Stomach (tissue), 4 donors: ENCODE measurements at regions not wholly inside any gene's neighbourhood (a gene's known extent, or its start where the extent isn't known, plus 50 kb on each side); places are given as distances from the start of the nearest gene placed in this dataset.

ENCODE experiments used
- CTCF ChIP-seq, 7 experiments: fragments of 450-650 bp in 4 of 7; fragments of 200-600 bp in 3 of 7; sonication (generic) in 3 of 7; IDR thresholded peaks; one replicate each; pipeline ENCODE4 v1.5.1; 2016 to 2019; ENCODE audit warnings: antibody characterized with exemption in 7 of 7, control low read depth in 2 of 7, mild to moderate bottlenecking in 1 of 7
- EP300 ChIP-seq: sonication (generic); formaldehyde crosslinking; IDR thresholded peaks from one replicate; pipeline ENCODE4 v1.6.1; 2017; ENCODE audit warnings: antibody characterized with exemption
- POLR2A ChIP-seq, 4 donors: fragments of 450-650 bp; IDR thresholded peaks; one replicate each; pipeline ENCODE4 v1.6.1; 2016; ENCODE audit warnings: antibody characterized with exemption in 4 of 4, control low read depth in 2 of 4, mild to moderate bottlenecking in 1 of 4, moderate library complexity in 1 of 4

DNA sequence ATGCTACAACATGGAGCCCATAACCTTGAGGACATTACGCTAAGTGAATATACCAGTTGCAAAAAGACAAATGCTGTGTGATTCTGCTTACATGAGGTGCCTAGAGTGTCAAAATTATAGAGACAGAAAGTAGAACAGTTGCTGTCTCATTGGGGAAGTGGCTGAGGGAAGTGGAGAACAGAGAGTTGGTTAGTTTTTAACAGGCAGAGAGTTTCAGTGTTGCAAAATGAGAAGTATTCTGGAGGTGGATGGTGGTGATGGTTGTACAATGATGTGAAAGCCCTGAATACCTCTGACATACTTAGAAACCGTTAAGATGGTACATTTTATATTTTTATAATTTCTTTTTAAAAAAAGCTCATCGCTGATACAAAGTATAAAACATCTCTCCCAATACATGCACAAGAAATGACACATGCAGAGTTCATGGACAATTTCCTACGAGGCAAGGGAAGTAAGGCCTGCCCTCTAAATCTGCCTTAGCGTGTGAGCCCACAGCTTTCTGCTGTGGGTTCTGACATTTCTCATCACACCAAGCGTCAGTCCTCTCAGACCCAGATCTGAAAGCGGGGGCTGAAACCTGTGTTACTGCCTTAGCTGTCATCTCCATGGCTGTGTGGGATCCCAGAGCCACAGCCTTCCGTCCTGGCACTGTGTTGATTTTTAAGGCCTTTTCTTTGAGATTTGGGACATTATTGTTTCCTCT, 126.0 kb downstream of the RNASET2 start:
- TF ChIP-seq EP300 = no peak
- TF ChIP-seq CTCF (IDR thresholded peaks at IDR 0.05) = no peak
- no peak for TF ChIP-seq POLR2A (IDR thresholded peaks at IDR 0.05)
